NB4 (cell line): ENCODE measurements at regions not wholly inside any gene's neighbourhood (a gene's known extent, or its start where the extent isn't known, plus 50 kb on each side); places are given as distances from the start of the nearest gene placed in this dataset.

Experiments used
- MYC ChIP-seq: IDR thresholded peaks from 2 replicates; pipeline ENCODE4 v1.6.1; 2011; ENCODE audit warnings: low read depth, low read length
- POLR2A ChIP-seq: IDR thresholded peaks from 2 replicates; pipeline ENCODE4 v1.6.1; 2011; ENCODE audit warnings: mild to moderate bottlenecking; ENCODE audit not compliant: insufficient read length; ENCODE audit errors: extremely low read depth
- TF ChIP-seq, protein P1 (sequence below): IDR thresholded peaks from one replicate; pipeline ENCODE4 v1.5.1; 2012; ENCODE audit warnings: low read depth, low read length
- TF ChIP-seq, protein P2 (sequence below): IDR thresholded peaks from 2 replicates; pipeline ENCODE4 v1.6.1; 2011; ENCODE audit warnings: low read depth, low read length

DNA sequence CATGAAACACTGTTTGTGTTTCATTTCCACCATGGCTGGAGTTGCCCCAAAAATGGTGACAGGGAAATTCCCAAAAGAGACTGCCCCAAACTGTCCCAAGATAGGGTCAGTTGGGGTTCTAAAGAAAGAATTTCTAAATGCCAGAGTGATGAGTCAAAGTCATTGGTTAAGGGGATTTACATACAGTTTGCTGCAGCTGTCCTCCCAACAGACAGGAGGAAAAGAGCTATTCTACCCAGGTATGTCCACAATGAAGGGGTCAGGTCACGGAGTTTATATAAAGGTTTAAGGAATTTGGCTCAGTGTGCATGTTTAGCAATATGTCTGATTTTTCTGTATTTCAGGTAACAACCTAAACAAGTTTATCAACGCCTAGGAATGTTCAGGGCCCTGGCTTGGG, 344.1 kb downstream of the TDRD15 start:
- TF ChIP-seq, protein P1, sequence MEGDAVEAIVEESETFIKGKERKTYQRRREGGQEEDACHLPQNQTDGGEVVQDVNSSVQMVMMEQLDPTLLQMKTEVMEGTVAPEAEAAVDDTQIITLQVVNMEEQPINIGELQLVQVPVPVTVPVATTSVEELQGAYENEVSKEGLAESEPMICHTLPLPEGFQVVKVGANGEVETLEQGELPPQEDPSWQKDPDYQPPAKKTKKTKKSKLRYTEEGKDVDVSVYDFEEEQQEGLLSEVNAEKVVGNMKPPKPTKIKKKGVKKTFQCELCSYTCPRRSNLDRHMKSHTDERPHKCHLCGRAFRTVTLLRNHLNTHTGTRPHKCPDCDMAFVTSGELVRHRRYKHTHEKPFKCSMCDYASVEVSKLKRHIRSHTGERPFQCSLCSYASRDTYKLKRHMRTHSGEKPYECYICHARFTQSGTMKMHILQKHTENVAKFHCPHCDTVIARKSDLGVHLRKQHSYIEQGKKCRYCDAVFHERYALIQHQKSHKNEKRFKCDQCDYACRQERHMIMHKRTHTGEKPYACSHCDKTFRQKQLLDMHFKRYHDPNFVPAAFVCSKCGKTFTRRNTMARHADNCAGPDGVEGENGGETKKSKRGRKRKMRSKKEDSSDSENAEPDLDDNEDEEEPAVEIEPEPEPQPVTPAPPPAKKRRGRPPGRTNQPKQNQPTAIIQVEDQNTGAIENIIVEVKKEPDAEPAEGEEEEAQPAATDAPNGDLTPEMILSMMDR = no peak
- TF ChIP-seq MYC = no peak
- TF ChIP-seq POLR2A = no peak
- TF ChIP-seq, protein P2, sequence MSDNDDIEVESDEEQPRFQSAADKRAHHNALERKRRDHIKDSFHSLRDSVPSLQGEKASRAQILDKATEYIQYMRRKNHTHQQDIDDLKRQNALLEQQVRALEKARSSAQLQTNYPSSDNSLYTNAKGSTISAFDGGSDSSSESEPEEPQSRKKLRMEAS = no peak
